HCT116 (cell line): ENCODE measurements at regions not wholly inside any gene's neighbourhood (a gene's known extent, or its start where the extent isn't known, plus 50 kb on each side); places are given as distances from the start of the nearest gene placed in this dataset.

ENCODE experiments used
- CTCF ChIP-seq, 3 experiments: fragments of 200-600 bp in 1 of 3; sonication (generic) in 1 of 3; IDR thresholded peaks in 2 of 3; conservative IDR thresholded peaks in 1 of 3; 2 replicates each; pipeline ENCODE4 v1.5.1; 2012 to 2017; ENCODE audit warnings: low read depth in 2 of 3, low read length in 2 of 3, antibody characterized with exemption in 1 of 3, borderline replicate concordance in 1 of 3, control low read depth in 1 of 3, mild to moderate bottlenecking in 1 of 3, mixed read lengths in 1 of 3, mixed run types in 1 of 3, moderate library complexity in 1 of 3; ENCODE audit not compliant: insufficient read depth in 1 of 3
- EZH2phosphoT487 ChIP-seq: fragments of 200-600 bp; IDR thresholded peaks from 2 replicates; pipeline ENCODE4 v1.6.1; 2018; ENCODE audit warnings: antibody characterized with exemption, borderline replicate concordance
- FOSL1 ChIP-seq: IDR thresholded peaks from 2 replicates; pipeline ENCODE4 v1.6.1; 2012; ENCODE audit warnings: low read depth
- MAX ChIP-seq: IDR thresholded peaks from 2 replicates; pipeline ENCODE4 v1.6.1; 2012
- POLR2A ChIP-seq: IDR thresholded peaks from 2 replicates; pipeline ENCODE4 v1.7.0; 2011; ENCODE audit warnings: borderline replicate concordance; ENCODE audit not compliant: insufficient read depth, insufficient read length; ENCODE audit errors: extremely low read depth
- POLR2AphosphoS5 ChIP-seq: IDR thresholded peaks from 2 replicates; pipeline ENCODE4 v1.6.1; 2011; ENCODE audit warnings: mild to moderate bottlenecking, low read depth, low read length, moderate library complexity
- SIN3A ChIP-seq: IDR thresholded peaks from 2 replicates; pipeline ENCODE4 v1.6.1; 2012; ENCODE audit warnings: low read depth
- SP1 ChIP-seq: IDR thresholded peaks from 2 replicates; pipeline ENCODE4 v1.6.1; 2012; ENCODE audit warnings: low read depth
- YY1 ChIP-seq: IDR thresholded peaks from 2 replicates; pipeline ENCODE4 v1.6.1; 2011; ENCODE audit warnings: low read length, low read depth, moderate library complexity, mild to moderate bottlenecking; ENCODE audit not compliant: insufficient replicate concordance; ENCODE audit errors: extremely low read depth
- TF ChIP-seq, protein P1 (sequence below): IDR thresholded peaks from 2 replicates; pipeline ENCODE4 v1.6.1; 2012; ENCODE audit warnings: low read depth

- no peak for TF ChIP-seq CTCF (IDR thresholded peaks at IDR 0.05 in 2 of 3, conservative IDR thresholded peaks at IDR 0.05 in 1 of 3; ENCODE audit: borderline replicate concordance in 1 of 3, insufficient read depth in 1 of 3, low read depth in 2 of 3, low read length in 2 of 3)
- no peak for TF ChIP-seq MAX
- no peak for TF ChIP-seq EZH2phosphoT487
- no peak for TF ChIP-seq SP1
- no peak for TF ChIP-seq POLR2A
- TF ChIP-seq, protein P1, sequence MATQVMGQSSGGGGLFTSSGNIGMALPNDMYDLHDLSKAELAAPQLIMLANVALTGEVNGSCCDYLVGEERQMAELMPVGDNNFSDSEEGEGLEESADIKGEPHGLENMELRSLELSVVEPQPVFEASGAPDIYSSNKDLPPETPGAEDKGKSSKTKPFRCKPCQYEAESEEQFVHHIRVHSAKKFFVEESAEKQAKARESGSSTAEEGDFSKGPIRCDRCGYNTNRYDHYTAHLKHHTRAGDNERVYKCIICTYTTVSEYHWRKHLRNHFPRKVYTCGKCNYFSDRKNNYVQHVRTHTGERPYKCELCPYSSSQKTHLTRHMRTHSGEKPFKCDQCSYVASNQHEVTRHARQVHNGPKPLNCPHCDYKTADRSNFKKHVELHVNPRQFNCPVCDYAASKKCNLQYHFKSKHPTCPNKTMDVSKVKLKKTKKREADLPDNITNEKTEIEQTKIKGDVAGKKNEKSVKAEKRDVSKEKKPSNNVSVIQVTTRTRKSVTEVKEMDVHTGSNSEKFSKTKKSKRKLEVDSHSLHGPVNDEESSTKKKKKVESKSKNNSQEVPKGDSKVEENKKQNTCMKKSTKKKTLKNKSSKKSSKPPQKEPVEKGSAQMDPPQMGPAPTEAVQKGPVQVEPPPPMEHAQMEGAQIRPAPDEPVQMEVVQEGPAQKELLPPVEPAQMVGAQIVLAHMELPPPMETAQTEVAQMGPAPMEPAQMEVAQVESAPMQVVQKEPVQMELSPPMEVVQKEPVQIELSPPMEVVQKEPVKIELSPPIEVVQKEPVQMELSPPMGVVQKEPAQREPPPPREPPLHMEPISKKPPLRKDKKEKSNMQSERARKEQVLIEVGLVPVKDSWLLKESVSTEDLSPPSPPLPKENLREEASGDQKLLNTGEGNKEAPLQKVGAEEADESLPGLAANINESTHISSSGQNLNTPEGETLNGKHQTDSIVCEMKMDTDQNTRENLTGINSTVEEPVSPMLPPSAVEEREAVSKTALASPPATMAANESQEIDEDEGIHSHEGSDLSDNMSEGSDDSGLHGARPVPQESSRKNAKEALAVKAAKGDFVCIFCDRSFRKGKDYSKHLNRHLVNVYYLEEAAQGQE, result no peak
- TF ChIP-seq POLR2AphosphoS5, result no peak
- TF ChIP-seq YY1, result no peak
- TF ChIP-seq FOSL1, result no peak
- TF ChIP-seq SIN3A, result no peak
Observed at GRCh38 chr6:167651318-167652041, 175.2 kb upstream of the AFDN start.
